ENCODE measurements at regions not wholly inside any gene's neighbourhood (a gene's known extent, or its start where the extent isn't known, plus 50 kb on each side); places are given as distances from the start of the nearest gene placed in this dataset.

GRCh38 chr3:17979911-17980310 lies 237.5 kb upstream of the TBC1D5 start:
- no peak for TF ChIP-seq CTCF (IDR thresholded peaks at IDR 0.05; ENCODE audit: insufficient read depth, low read depth, low read length)
- TF ChIP-seq EZH2 (IDR thresholded peaks at IDR 0.05; ENCODE audit: insufficient read depth, low read length): no peak

Data from astrocyte (in vitro differentiated cells and primary cell).